GM18907 (cell line): ENCODE measurements at regions not wholly inside any gene's neighbourhood (a gene's known extent, or its start where the extent isn't known, plus 50 kb on each side); places are given as distances from the start of the nearest gene placed in this dataset.
"Not testable (repeated sequence)": the region's sequence is repeated elsewhere in the genome, so short reads cannot be mapped to it uniquely, and the experiment has no call there.

Experiments
- ATAC-seq: cut with Tn5 transposase; IDR thresholded peaks from one replicate; pipeline ENCODE4 v1.9.1; 2021; ENCODE audit warnings: mild to moderate bottlenecking, moderate library complexity; ENCODE audit not compliant: unreplicated experiment

DNA sequence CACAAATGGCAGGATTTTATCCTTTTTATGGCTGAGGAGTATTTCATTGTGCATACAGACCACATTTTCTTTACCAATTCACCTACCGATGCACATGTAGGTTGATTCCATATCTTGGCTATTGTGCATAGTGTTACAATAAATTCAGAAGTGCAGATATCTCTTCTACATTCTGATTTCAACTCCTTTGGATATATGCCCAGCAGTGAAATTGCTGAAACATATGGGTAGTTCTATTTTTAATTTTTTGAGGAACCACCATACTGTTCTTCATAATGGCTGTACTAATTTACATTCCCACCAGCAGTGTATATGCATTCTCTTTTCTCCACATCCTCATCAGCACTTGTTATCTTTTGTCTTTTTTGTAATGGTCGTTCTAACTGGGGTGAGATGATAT lies 1290.3 kb downstream of the XPNPEP1 start:
- ATAC-seq = no peak

DNA sequence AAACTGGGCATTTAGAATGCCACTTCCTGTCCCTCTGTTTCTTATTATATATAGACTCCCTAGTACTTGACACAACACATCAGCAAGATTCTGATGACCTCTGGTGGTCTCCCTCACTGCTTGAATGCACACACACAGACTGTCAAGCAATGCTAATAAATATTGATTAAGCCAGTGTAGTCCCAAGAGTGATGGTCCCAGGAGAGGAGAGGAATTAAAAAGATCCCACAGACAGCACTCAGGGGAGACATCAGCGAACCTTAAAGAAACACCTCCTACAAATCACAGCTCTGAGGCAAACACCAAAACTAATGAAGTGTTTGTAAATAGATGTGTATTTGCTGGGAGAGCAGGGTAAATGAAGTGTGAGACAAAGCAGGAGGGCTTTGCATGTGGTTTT lies 1291.2 kb downstream of the XPNPEP1 start:
- peak; percentile 37 for ATAC-seq

DNA sequence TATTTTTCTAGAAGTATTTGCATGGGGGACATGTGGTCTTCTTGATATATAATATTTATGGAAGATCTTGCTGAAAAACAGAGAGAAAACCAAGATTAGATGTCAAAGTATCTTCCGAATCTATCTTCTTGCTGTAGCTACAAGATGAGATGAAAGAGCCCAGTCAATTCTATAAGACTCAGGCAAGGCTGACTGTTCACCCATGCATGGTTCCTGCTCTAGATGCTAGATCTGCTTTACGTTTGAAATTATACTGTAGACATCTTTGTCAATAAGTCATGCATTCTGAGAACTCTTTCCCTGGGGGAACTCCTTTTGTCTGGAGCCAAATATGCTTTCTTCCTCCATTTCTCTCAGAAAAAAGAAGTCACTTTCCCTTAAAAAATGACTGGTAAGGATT lies 1292.0 kb downstream of the XPNPEP1 start:
- peak; percentile 96 for ATAC-seq

DNA sequence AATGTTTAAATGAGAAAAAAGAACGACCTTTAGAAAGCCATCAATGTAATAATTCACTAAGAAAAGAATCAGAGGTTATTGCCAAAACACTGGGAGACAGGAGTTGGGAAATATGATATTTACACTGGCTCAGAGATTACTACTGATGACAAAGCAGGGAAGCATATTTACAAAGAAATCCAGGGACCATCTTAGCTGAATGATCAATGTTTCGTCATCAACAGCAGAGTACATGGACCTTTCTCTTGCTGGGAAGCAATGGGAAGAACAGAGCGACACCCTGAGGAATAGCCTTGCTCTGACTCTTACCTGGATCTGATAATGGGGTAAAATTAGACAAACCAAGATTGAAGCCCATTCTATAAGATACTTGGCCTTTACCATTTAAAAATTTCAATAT lies 1293.5 kb downstream of the XPNPEP1 start:
- no peak for ATAC-seq

DNA sequence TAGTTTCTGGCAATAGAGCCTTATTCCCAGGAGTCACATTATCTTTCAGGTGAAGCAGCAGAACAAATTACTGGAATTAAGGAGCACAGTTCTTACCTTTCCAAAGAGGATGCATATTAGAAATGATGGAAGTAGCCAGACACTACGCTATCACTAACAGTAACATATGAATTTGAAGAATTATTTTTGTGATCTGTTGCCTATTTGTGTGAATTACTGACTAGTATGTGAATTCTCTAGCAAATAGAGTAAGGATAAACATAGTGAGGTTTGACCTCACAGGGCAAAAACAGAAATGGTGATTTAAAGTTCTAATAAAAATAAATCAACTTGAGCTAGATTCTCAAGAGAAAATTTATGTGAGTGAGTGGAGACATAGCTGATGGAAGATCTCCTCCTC lies 1299.3 kb downstream of the XPNPEP1 start:
- no peak for ATAC-seq

DNA sequence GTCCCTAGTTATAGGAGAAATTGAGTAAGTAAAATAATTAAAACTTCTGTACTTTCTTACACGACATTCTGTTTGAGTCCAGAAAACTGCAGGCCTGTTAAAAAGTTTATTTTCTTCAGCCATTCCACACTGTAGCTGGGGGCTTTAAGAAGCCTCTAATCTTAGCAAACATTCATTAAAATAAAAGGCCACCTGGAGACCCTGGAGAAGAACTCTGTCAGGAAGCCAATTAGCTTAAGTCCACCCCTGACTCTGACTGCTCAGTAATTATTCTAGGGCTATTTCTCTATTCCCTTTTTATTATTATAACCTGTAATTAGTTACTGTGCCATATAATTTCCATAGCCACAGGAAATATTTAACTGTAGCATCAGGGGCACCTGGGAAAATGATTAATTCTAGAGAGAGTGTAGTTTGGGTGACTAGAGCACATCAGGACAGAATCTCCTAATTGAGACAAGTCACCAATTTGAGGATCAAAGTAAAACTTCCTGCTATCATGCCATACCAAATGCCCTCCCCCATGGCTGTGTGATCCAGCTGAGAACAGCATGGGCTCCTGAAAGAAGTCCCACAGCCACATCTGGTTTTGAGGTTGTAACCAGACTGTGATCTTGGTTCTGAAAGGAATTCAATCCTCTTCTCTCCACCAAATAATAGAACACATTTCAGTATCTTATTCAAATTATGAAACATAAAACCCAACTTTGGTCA lies 1302.3 kb downstream of the XPNPEP1 start:
- no peak for ATAC-seq

DNA sequence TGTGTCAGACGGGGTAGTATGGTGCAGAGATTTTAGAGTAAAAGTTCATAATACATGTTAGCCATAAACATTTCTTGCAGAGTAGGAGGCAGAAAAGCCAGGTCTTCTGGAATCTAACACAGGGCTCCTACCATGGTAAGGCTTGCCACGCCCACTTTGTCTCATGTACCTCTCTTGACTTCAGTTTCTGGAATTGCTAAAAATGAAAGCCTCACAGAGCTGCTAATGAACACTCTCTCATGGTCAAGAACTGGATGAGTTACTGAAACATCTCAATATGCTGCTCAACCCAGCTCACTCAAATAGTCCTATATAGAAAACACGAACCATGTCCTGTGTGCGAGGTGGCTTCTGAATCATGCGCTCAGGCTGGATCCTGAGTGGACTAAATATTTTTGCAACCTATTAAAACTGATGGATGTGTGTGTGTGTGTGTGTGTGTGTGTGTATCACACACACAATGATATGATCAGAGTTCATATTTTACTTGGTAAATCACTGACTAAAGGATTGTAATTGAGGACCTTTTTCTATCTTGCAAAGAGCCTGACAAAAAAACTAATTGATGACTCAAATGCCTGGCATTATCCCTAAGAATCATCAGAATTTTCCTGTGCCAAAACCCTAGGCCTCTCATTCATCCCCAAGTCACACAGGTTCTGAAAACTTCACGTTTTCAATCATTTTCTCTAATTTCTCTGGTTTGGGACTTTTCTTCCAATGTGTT lies 1306.6 kb downstream of the XPNPEP1 start:
- ATAC-seq = no peak

DNA sequence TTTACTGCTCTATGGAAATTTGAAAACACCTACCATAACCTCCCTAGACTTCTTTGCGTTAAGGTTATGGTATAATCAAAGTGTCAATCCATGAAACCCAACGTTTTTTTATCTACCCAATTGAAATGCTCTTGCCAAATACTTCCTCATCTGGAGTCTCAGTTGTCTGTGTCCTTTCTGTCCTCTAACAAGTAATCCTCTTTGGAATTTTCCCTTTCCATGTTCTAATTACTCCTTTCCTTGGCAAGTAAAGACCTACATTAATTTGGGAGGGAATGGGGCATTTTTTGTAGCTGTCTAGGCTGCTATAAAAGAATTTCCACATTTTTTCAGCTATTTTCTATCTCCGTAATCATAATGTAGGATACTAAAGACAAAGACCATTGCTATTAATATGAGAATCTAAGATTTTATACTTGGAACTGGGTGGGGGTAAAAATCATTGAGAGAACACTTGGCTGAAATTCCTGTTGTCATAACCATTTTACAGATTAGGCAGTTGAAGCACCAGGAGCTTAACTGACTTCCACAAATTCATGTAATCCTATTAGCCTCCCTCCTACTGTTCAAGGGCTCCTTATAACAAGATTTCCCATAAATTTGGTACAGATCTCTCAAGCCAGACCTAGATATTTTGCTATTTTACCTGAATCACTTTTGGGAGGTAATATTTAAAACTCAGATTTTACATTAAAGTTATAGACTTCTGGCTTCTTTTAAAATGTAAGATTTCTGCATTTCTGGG lies 1307.6 kb downstream of the XPNPEP1 start:
- no peak for ATAC-seq

DNA sequence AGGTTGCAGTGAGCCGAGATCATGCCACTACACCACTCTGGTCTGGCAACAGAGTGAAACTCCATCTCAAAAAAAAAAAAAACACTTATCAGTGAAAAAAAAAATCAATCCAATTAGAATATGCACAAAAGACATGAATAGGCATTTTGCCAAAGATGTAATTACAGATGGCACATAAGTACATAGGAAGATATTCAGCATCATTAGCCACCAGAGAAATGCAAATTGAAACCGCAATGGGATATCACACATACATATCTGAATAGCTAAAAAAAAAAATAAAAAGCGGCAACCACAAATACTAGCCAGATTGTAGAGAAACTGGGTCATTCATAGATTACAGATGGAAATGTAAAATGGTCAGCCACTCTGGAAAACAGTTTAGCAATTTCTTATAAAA lies 1310.8 kb downstream of the XPNPEP1 start:
- no peak for ATAC-seq

DNA sequence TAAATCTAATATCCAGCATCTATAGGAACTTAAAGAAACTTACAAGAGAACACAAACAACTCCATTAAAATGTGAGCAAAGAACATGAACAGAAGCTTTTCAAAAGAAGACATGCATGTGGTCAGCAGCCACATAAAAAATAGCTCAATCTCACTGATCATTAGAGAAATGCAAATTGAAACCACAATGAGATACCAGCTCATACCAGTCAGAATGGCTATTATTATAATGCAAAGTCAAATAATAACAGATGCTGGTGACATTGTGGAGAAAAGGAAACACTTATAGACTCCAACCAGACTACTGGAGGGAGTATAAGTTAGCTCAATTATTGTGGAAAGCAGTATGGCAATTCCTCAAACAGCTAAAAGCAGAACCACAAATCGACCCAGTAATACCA lies 1314.5 kb downstream of the XPNPEP1 start:
- peak; percentile 43 for ATAC-seq

DNA sequence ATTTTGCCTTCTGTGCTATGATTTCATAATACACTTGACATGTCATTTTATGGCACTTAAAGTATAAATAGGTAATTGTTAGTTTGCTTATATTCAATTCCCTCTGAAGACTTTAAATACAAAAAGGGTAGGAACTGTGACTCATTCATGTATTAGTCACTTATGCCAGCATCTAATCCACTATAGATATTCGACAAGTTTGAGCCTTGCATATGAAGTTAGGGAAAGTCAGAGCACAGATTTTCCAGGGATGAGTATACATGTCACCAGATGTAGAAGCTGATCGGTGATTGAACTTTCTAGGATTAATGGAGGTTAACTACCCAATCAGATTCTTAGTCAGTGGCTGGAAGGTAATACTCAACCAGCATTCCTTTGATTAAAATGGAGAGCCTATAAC lies 1321.5 kb downstream of the XPNPEP1 start:
- no peak for ATAC-seq

DNA sequence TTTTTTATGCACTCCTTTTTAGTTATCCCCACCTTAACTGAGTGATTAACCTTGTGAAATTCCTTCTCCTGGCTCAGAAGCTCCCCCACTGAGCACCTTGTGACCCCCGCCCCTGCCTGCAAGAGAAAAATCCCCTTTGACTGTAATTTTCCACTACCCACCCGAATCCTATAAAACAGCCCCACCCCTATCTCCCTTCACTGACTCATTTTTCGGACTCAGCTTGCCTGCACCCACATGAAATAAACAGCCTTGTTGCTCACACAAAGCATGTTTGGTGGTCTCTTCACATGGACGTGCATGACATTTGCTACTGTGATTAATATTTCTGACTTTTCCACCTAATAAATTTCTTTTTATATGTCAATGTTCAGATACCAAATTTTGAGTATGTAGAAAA lies 1322.8 kb downstream of the XPNPEP1 start:
- ATAC-seq = not testable (repeated sequence)

DNA sequence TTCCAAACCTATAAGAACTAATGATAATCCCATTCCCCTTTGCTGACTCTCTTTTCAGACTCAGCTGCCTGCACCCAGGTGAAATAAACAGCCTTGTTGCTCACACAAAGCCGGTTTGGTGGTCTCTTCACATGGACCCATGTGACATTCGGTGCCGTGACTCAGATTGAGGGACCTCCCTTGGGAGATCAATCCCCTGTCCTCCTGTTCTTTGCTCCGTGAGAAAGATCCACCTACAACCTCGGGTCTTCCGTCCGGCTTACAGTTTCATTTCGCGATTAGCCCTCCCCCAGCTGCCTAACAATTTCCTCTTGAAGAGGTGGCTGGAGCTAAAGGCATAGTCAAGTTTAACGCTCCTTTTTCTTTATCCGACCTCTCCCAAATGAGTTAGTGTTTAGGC lies 1324.0 kb downstream of the XPNPEP1 start:
- ATAC-seq = peak; percentile 50

DNA sequence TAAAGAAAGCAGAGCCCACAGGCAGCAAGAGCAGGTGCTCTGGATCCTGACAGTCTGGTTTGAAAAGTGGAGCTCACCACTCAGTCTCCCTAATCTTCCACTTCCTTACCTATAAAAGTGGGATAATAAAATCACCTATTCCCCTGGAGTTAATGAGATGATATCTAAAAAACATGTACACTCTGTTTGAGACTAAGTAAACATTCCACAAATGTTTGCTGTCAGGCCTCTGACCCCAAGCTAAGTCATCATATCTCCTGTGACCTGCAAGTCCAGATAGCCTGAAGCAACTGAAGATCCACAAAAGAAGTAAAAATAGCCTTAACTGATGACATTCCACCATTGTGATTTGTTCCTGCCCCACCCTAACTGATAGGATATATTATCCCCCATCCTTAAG lies 1324.5 kb downstream of the XPNPEP1 start:
- no peak for ATAC-seq

DNA sequence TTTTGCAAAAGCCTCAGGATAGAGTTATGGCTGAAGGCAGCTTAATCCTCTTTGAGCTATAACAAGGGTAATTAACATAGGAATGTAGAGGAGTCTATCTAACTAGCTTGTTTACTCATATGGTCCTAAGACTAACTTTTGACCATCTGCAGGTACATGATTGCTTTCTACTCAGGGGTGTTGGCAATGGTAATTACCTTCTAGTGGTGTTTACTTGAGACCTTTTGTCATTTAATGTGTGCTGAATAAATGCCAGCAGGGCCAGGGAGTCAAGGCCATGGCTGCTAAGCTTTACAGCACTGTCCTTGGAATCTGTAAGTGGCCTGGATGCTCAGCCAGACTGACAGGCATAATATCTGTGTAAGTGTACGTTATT lies 1325.0 kb downstream of the XPNPEP1 start:
- ATAC-seq = no peak

DNA sequence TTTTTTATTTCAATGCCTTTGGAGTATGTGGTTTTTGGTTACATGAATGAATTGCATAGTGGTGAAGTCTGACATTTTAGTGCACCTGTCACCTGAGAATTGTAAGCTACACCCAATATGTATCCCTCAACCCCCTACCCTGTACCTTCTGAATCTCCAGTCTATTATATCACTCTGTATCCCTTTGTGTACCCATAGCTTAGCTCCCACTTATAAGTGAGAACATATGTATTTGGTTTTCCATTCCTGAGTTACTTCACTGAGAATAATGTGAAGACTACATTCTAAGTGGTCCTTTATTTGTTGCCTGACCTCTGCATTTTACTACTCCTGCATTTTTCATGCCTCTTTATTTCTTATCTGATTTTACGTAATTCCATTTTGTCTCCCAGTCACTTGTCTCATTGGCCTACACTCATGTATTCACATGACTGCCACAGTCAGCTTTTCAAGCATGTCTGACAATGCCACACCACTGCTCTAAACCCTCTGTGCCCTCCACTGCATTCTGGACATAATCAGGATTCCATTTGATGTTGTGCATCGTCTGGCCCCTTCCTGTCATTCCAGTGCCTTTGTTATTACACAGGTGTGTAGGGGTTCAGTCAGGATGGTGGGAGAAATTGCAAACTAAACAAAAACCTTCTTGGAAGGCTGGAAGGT lies 1325.5 kb downstream of the XPNPEP1 start:
- no peak for ATAC-seq

DNA sequence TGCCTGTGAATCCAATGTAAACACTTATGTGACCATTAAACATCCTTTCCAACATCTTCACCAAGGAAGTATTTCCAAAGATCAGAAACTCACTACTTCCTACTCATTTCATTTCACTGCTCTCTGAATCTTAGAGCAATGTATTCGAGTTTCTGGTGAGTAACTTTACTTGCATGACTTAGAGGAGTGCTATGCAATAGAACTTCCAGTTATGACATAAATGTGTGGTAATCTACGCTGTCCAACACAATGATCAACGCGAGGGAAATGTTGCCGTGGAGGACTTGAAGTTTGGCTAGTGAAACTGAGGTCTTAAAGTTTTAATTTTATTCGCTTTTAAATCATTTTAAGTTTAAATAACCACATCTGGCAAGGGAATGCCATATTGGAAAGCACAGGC lies 1326.3 kb downstream of the XPNPEP1 start:
- no peak for ATAC-seq

DNA sequence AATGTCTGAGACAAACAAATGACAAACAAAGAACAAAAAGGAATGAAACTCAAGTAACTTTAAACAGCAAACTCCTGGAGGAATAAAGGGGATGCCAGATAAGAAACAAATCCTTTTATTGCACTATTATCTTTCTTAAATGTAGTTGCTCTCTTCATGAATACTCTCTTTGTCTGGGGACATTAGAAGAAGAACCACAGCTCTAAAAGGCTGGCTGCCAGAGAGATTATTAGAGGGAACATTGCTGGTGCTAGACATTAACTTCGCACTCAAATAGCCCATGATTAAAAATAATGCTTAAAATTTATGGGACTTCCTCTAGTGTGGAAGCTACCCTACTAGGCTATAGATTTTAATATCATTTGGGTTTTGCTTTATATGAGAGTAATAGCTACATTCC lies 1330.4 kb downstream of the XPNPEP1 start:
- ATAC-seq = no peak

DNA sequence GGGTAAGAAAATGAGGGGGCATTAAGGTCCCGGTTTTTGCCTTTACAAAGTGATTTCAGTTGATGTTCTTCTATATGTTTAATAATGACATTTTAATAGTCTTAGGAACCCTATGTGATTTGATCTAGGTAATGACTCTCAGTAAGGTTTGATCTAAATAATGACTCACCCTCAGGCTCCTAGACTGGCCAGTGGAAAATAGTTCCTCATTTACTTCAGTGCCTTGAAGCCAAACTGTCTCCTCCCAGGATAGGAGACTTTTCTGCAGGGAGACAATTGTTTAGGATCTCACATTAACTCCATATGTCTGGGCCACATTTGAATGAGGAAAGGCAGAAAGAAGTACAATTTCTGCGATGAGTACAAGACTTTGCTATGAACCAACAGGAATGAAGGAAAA lies 1331.9 kb downstream of the XPNPEP1 start:
- no peak for ATAC-seq

DNA sequence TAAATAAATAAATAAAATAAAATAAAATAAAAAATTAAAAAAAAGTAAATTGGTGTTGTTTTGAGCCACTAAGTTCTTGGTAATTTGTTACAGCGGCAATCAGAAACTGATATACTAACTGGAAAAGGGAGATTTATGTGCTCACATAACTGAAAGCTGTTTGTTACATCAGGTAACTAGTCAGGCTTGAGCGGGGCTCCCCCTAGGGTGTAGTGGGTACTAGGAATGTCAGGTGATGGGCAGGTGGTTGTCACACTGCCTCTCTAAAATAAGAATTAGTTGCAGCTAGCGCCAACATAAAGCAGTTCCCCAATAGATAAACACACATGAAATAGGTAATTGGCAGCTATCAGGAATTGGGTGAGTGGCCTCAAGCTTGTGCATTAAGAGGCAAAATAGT lies 1336.9 kb downstream of the XPNPEP1 start:
- no peak for ATAC-seq

DNA sequence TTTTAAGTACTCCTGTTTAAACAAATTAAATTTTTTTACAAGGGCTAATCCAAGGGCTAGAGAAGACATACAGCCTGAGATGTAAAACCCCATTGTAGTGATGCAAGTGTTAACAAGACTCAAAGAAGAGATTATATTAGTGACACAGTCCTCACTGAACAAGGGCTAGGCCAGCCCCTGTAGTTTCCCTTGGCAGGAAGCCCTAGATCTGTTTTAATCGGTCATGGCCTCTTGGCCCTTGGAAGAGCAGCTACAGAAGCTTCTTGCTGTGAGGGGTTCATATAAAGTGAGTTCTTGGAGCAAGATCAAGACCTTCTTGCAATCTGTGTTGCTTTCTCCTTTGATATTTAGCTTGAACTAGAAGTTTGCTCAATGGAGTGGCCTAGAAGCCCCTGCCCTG lies 1339.4 kb downstream of the XPNPEP1 start:
- no peak for ATAC-seq

DNA sequence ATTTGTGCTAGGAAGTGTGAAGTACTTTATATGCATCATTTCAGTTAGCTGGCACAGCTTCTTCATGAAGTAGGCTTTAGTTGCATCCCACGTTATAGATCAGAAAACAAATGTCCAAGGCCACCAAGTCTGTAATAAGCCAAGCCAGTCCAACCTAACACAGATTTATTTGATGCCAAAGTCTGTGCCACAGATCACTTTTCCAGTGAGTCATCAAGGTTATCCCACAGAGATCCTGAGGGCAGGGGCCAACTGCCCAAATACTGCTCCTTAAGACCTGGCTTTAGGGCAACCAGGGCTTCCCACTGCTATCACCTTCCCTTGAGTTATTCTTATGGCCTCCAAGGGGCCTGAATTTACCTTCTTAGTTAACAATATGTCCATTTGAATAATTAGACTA lies 1340.4 kb downstream of the XPNPEP1 start:
- ATAC-seq = no peak
